Skin epidermis (tissue), 12 donors: ENCODE measurements at regions not wholly inside any gene's neighbourhood (a gene's known extent, or its start where the extent isn't known, plus 50 kb on each side); places are given as distances from the start of the nearest gene placed in this dataset.
A peak's percentile ranks its signal among the peaks of the same experiment; 100 is the strongest.

Experiments used
- H3K27ac ChIP-seq, 21 experiments: fragments of 200-600 bp; sonication (generic) in 11 of 21; one replicate each; pipeline ENCODE4 v1.5.0; 2020; ENCODE audit warnings: mild to moderate bottlenecking in 3 of 21, inconsistent platforms in 2 of 21, moderate library complexity in 2 of 21
- H3K4me3 ChIP-seq, 7 experiments: fragments of 200-600 bp; sonication (generic) in 2 of 7; one replicate each; pipeline ENCODE4 v1.5.0; 2020; ENCODE audit warnings: inconsistent platforms in 2 of 7, mild to moderate bottlenecking in 2 of 7, moderate library complexity in 1 of 7

DNA sequence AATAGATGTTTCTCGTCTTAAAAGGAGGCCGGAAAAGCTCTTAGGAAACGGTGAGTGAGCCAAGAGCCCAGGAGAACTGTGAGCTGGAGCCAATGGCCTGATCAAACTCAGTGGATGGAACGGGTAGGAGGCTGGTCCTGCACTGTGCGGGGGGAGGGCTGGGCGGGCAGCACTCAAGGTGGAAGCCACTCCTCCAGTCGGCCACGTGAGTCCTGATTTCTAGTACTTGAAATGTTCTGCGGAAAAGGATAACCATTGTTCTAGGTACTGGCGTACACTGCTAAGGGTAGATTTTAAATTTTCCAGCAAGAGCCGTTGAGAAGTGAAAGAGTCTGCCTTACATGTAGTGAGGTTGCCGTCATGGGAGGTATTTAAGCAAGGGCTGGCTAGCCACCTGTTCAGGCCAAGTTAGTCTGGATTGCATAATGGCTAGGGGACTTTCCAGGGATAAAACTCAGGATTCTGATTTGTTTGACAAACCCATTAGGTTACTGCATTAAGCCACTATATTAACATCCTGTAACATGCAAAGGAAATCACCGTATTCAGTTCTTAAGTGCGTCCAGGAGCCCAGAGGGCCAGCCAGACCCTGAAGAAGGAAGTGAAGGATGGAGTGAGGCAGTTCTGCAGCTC lies 51.3 kb upstream of the ODC1 start:
- Histone ChIP-seq H3K4me3 (no peak overlapping the region), H3K27ac (no peak overlapping the region)

DNA sequence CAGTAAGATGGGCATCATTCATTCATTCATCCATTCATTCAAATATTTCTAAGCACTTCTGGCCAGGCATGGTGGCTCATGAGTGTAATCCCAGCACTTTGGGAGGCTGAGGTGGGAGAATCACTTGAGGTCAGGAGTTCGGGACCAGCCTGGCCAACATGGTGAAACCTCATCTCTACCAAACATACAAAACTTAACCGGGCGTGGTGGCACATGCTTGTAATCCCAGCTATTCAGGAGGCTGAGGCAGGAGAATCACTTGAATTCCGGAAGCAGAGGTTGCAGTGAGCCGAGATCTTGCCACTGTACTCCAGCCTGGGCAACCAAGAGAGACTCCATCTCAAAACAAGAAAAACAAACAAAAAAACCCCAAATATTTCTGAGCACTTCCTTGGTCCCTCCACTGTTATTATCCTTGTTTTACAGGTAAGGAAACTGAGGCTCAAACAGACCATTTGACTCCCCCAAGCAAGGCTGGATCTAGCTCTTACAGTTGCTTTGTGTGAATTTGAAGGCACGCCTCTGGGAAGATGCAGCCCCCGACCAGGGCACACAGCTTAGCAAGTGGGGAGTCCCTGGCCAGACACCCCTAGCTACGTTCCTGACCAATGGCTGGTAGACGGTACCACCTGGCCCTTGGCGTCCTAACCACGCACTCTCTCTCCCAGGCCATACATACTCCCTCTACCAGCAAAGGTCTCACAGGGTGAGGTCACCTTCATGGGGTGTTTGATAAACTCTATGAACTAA lies 50.6 kb upstream of the ODC1 start:
- peak overlapping the region in 1 of 21 experiments; percentile 62 for H3K27ac ChIP-seq
- no peak overlapping the region for H3K4me3 ChIP-seq
